ENCODE measurements at regions not wholly inside any gene's neighbourhood (a gene's known extent, or its start where the extent isn't known, plus 50 kb on each side); places are given as distances from the start of the nearest gene placed in this dataset.

DNA sequence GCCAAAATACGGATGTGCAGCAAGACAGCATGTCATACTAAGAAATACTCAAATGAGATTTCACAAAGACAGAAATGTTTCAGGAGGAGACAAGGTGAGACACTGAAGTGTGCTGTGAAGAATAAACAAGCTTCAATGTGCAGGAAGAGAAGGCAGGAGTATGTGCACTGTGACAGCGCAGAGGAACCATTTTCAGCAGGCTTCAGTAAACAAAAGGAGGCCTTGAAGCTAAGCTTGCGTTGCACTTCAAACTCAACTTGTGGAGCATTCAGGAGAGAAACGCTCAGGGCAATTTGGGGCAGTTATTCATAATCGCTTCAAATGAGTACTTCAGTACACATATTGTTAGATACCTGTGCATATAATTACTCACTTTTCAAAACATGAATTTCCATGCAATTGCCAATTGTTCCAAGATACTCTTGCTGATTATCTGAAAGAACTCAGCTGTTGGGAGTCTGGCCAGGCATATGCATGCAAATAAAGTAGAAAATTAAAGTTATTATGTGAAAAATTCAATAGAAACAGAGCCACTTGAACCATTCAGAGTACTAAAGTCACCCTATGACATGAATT, 234.2 kb upstream of the OPRM1 start:
- no peak overlapping the region for H3K4me3 ChIP-seq (ENCODE audit: low read depth, low read length)
- no peak for DNase-seq (ENCODE audit: low read depth)
- TF ChIP-seq CTCF (IDR thresholded peaks at IDR 0.05; ENCODE audit: control insufficient read depth, extremely low read depth, insufficient read depth), result no peak

DNA sequence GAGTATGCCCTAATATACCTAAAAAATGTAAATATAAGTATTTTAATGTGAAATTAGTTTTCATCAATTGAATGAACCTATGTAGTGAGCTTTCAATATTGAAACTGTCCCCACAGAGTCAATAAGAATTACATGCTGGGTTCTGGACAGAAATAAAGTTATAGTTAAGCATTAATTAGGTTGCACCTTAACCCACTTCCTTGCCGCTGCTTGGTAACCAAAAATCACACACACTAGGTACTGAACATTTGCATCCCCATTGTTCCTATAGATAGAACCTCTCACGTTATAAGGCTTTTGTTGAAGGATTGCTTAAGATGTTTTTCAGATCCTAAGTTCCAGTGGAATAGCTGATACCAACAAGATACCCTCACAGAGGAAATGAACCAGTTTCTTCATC, 237.1 kb upstream of the OPRM1 start:
- H3K4me3 ChIP-seq (ENCODE audit: low read depth, low read length), result no peak overlapping the region
- no peak for DNase-seq (ENCODE audit: low read depth)
- no peak for TF ChIP-seq CTCF (IDR thresholded peaks at IDR 0.05; ENCODE audit: control insufficient read depth, extremely low read depth, insufficient read depth)

DNA sequence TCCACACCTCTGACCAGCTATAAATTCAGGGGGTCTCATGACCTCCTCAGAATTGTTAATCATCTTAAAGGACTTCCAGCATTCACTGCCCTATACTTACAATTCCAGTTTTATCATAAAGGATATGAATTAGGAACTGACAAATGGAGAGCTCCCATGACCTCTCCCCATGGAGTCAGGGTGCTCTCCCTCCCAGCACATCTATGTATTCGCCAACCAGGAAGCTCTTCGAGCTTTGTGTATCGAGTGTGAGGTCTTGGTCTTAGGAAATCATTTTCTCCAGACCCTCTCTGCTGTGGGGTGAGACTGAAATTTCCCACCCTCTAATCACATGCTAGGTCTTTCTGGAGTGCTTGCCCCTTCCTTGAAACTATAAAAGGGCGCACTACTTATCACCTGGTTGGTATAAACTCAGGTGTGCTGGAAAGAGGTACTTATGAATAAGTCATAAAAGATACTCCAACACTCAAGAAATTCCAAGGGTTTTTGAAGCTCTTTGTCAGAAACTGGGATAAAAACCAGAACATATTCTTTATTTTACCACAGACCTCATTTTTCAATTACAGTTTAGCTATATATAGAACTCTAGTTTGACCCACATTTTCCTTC, 238.4 kb upstream of the OPRM1 start:
- TF ChIP-seq CTCF (IDR thresholded peaks at IDR 0.05; ENCODE audit: control insufficient read depth, extremely low read depth, insufficient read depth), result no peak
- H3K4me3 ChIP-seq (ENCODE audit: low read depth, low read length), result no peak overlapping the region
- no peak for DNase-seq (ENCODE audit: low read depth)

DNA sequence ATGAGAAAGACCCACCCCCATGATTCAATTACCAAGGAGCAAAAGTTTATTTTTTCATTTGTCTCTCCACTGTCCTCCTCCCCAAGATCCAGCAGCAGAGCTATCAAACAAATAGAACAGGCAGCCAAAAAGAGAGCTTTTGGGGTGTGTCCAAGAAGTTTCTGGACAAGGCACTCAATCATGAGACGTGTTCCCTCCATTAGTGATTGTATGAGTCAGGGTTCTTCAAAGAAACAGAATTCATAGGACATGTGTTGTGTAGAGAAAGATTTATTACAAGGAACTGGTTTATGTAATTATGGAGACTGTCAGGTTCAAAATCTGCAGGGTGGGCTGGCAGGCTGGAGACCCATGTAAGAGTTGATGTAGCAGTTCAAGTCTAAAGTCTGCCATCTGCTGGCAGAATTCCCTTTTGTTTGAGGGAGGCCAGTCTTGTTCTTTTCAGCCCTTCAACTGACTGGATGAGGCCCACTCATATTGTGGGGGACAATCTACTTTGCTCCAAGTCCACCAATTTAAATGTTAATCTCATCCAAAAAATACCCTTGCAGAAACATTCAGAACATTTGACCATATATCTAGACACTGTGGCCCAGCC, 248.1 kb upstream of the OPRM1 start:
- DNase-seq (ENCODE audit: low read depth), result no peak
- no peak overlapping the region for H3K4me3 ChIP-seq (ENCODE audit: low read depth, low read length)
- TF ChIP-seq CTCF (IDR thresholded peaks at IDR 0.05; ENCODE audit: control insufficient read depth, extremely low read depth, insufficient read depth), result peak; percentile 35

- no peak for TF ChIP-seq CTCF (IDR thresholded peaks at IDR 0.05; ENCODE audit: control insufficient read depth, extremely low read depth, insufficient read depth)
- DNase-seq (ENCODE audit: low read depth), result no peak
- no peak overlapping the region for H3K4me3 ChIP-seq (ENCODE audit: low read depth, low read length)
Observed at GRCh38 chr6:153790048-153790447, 249.0 kb upstream of the OPRM1 start.

DNA sequence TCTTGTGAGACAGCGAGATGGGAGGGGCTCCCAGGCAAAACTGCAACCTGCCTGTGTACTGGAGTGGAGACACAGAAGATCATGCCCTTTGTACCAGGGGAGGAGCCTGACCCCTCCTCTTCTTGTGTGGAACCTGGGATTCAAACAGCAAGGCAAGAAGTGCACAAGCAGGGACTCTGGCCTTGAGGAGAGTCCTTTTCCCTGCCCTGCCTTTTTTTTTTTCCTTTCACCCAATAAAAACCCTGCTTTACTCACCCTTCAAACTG, 251.8 kb upstream of the OPRM1 start:
- no peak for DNase-seq (ENCODE audit: low read depth)

More for the DNA sequence above, 251.8 kb upstream of the OPRM1 start:
- TF ChIP-seq CTCF (IDR thresholded peaks at IDR 0.05; ENCODE audit: control insufficient read depth, extremely low read depth, insufficient read depth), result no peak
- no peak overlapping the region for H3K4me3 ChIP-seq (ENCODE audit: low read depth, low read length)
